KG1 (cell line): ENCODE measurements at regions not wholly inside any gene's neighbourhood (a gene's known extent, or its start where the extent isn't known, plus 50 kb on each side); places are given as distances from the start of the nearest gene placed in this dataset.

Experiments used
- DNase-seq: peaks from one replicate; lab custom pipeline; 2025; lab: John Stamatoyannopoulos, UW

DNA sequence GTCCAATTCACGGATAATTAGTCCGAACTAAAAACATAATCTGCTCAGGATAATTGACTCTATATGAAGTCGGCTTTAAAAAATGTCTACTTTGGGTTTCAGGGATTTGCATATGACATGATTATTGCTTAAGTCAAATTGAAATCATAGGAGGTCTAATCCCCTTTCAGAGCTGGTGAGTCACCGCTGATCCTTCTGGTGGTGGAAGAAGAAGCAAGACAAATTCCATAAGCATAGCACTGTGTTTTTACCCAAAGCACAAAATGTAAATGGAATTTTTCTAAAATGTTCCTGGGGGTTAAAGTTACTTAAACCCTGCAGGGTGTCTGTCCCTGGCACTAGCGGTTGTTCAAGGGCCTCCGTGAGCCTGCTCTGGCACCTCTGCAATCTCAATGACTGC, 460.2 kb downstream of the LRATD1 start:
- DNase-seq = no peak

DNA sequence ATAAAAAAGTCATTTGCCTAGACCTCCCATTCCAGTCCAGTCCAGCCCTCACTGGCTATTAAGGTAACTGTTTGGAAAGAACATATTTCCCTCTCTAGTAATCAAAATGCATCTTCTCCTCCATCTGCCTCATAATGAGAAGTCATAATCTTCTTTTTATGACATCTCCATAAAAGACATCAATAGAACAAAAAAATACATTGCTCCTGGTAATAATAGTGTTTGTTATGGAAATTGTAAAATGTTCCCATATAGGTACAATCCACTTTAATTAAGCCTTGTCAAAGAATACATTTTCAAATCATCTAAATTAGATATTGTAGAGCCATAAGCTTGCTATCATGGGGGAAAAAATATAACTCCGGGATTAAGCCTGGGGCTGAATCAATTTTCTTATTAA, 461.6 kb downstream of the LRATD1 start:
- no peak for DNase-seq

DNA sequence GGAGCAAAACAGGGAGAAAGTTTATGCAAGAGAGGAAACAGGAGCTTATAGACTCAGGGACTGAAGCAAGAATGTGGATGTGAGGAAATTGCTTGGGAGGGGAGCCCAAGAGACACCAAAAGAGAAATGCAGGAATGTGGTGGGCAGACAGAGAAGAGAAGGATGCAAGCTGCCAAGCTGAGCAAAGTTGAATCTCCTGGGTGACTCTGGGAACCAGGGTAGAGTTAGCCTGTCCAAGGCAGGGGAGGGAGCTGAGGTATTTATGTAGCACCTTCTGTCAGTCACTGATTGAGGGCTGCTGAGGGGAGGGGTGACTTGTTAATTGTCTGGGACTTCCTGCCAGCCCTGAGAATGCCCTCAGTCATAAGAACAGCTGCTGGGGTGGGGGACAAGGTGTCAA, 464.3 kb downstream of the NBAS start:
- no peak for DNase-seq

DNA sequence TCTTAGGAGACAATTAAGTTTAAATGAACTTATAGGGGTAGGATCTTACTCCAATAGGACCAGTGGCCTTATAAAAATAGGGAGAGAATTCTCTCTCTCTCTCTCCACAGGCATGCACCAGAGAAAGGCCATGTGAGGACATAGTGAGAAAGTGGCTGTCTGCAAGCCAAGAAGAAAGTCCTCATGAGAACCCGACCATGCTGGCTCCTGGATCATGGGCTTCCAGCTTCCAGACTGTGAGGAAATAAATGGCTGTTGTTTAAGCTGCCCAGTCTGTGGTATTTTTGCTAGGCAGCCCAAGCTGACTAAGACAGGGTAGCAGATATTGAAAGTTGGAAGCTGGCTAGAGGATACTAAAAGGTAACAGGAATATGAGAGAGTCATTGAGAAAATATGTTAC, 454.0 kb downstream of the NBAS start:
- no peak for DNase-seq

DNA sequence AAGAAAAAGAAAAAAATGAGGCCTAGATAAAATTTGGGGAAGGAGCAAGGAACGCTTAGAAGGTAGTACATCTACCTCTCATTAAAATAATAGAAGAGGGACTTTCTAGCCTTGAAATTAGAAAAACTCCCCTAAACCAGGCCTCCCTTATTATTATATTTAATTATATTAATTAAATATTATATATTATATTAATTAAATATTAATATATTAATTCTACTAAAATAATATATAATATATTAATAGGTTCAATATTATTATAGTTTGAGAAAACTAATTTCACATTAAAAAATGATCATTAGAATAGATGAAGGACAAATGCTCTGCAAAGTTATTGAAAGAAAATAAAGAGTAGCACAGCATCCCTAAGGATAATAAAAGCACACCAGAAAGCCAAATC, 449.4 kb downstream of the NBAS start:
- no peak for DNase-seq

DNA sequence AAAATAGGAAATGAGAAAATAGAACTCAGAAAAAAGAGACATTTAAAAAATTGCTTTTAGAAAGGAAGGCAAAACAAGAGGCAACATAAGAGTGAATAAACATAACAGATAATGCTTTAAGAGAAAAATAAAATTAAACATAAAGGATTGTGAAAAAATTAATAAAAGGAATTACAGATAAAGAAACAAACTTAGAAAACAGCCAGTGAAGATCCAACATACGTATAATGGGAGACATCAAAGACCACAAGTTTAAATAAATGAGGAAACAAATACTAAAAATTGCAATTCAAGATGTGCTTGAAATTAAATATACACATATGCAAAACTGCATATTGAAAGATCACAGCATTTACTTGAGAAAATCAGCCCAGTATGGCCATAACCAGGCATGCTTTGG, 448.9 kb downstream of the NBAS start:
- DNase-seq = no peak

DNA sequence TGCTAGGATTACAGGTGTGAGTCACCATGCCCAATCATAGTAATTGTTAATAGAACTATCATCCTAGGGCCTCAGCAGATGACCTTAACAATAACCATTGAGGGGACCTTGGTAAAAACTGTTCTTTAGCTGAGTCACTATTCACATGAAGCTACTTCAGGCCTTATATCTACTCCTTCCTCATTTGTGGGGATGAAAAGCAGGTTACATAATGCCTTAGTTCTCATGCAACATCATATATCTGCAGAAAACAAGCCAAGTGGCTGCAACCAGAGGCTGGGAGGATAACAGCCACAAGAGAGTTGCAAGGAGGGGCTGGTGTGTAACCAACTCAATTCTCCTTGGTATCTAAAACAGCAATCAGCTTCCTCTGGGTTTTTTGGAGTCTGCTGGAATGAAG, 445.4 kb downstream of the NBAS start:
- DNase-seq = no peak

DNA sequence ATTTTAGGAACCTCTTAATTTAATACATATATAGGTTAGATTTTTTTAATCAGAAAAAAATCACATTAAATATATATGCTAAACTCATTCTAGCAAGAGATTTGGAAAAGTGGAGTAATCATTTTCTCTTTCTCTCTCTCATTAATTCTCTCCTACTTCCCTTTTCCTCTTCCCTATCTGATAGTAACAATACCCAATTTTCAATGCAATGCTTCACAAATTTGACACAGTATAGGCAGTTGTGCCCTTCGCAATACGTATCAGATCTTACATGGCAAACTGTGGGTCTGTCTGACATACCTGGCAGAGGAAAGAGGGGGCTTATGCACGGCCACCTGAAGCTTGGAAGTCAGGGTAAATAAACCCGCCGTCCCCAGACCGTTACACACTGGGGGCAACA, 444.3 kb downstream of the NBAS start:
- DNase-seq = no peak
